Endothelial cell (in vitro differentiated cells): ENCODE measurements at regions not wholly inside any gene's neighbourhood (a gene's known extent, or its start where the extent isn't known, plus 50 kb on each side); places are given as distances from the start of the nearest gene placed in this dataset.
"Not testable (repeated sequence)": the region's sequence is repeated elsewhere in the genome, so short reads cannot be mapped to it uniquely, and the experiment has no call there.

ENCODE experiments used
- DNase-seq: peaks from one replicate; pipeline ENCODE4 v3.0.0; 2021; ENCODE audit warnings: low spot score
- H3K27ac Mint-ChIP-seq: one replicate; pipeline ENCODE4 v1.8.0; 2021; ENCODE audit warnings: mixed read lengths, inconsistent platforms; ENCODE audit not compliant: unreplicated experiment
- H3K27me3 Mint-ChIP-seq: one replicate; pipeline ENCODE4 v1.8.0; 2021; ENCODE audit warnings: mild to moderate bottlenecking, moderate library complexity, mixed read lengths, inconsistent platforms; ENCODE audit not compliant: unreplicated experiment
- H3K36me3 Mint-ChIP-seq: one replicate; pipeline ENCODE4 v1.8.0; 2021; ENCODE audit warnings: mild to moderate bottlenecking, low read depth, mixed read lengths, inconsistent platforms; ENCODE audit not compliant: unreplicated experiment
- H3K4me1 Mint-ChIP-seq: one replicate; pipeline ENCODE4 v1.8.0; 2021; ENCODE audit warnings: mild to moderate bottlenecking, mixed read lengths, inconsistent platforms; ENCODE audit not compliant: unreplicated experiment
- H3K4me3 Mint-ChIP-seq: one replicate; pipeline ENCODE4 v1.8.0; 2021; ENCODE audit warnings: mild to moderate bottlenecking, mixed read lengths, inconsistent platforms; ENCODE audit not compliant: unreplicated experiment
- H3K9me3 Mint-ChIP-seq: one replicate; pipeline ENCODE4 v1.8.0; 2021; ENCODE audit warnings: mixed read lengths, inconsistent platforms; ENCODE audit not compliant: unreplicated experiment
- TF ChIP-seq, protein P1 (sequence below): fragments of 200-600 bp; sonication (generic); IDR thresholded peaks from one replicate; pipeline ENCODE4 v1.5.0; 2021; ENCODE audit warnings: antibody characterized with exemption; ENCODE audit not compliant: unreplicated experiment

DNA sequence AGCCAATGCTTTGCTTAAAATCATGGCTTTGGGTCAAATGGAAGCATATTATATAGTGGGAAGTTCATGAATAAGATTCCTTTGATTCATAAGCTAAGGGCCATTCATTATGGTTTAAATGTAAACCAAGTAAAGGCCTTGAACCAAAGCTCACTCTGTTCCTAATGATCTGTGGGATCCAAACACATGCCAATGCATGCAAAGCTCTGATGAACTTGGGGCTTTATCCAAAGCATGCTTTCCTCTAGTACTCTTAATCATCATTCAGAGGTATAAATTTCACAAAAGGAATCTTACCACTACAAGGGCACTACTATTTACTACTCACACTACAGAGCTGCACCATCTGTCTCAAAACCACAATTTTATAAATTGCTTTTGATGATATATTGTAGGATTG lies 102.8 kb upstream of the RBMS1 start:
- DNase-seq, result no peak
- TF ChIP-seq, protein P1, sequence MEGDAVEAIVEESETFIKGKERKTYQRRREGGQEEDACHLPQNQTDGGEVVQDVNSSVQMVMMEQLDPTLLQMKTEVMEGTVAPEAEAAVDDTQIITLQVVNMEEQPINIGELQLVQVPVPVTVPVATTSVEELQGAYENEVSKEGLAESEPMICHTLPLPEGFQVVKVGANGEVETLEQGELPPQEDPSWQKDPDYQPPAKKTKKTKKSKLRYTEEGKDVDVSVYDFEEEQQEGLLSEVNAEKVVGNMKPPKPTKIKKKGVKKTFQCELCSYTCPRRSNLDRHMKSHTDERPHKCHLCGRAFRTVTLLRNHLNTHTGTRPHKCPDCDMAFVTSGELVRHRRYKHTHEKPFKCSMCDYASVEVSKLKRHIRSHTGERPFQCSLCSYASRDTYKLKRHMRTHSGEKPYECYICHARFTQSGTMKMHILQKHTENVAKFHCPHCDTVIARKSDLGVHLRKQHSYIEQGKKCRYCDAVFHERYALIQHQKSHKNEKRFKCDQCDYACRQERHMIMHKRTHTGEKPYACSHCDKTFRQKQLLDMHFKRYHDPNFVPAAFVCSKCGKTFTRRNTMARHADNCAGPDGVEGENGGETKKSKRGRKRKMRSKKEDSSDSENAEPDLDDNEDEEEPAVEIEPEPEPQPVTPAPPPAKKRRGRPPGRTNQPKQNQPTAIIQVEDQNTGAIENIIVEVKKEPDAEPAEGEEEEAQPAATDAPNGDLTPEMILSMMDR, result no peak
- Mint-ChIP-seq H3K4me3 (no peak overlapping the region), H3K9me3 (peaks cover under 1% of the 10 kb centered on the region), H3K27ac (no peak overlapping the region), H3K4me1 (no peaks in the 10 kb centered on the region), H3K36me3 (peaks cover 4% of the 10 kb centered on the region), H3K27me3 (peaks cover 3% of the 10 kb centered on the region)

DNA sequence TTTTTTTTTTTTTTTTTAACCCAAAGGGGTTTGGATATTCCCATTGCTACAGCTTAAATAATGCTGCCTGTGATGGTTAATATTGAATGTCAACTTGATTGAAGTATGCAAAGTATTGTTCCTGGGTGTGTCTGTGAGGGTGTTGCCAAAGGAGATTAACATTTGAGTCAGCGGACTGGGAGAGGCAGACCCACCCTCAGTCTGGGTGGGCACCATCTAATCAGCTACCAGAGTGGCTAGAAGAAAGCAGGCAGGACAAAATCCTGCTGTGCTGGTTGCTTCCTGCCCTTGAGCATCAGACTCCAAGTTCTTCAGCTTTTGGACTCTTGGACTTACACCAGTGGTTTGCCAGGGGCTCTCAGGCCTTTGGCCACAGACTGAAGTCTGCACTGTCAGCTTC lies 106.8 kb upstream of the RBMS1 start:
- H3K36me3 Mint-ChIP-seq, DNase-seq, H3K27ac Mint-ChIP-seq, H3K4me3 Mint-ChIP-seq, H3K27me3 Mint-ChIP-seq, H3K9me3 Mint-ChIP-seq, H3K4me1 Mint-ChIP-seq: not testable (repeated sequence)

DNA sequence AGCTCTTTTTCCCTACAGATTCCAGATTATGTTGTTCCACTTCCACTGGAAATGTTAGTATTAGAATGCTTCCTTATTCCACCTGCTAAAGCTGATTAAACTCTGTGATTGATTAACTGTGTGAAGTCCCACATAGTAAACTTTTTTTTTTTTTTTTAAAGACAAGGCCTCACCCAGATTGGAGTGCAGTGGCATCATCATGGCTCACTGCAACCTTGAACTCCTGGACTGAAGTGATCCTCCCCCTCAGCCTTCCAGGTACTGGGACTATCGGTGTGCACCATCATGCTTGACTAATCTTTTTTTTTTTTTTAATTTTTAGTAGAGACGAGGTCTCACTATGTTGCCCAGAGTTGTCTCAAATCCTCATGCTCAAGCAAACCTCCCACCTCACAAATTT lies 108.5 kb upstream of the RBMS1 start:
- Mint-ChIP-seq H3K4me1 (no peaks in the 10 kb centered on the region), H3K27me3 (no peaks in the 10 kb centered on the region), H3K9me3 (no peaks in the 10 kb centered on the region), H3K36me3 (no peaks in the 10 kb centered on the region), H3K27ac (no peak overlapping the region), H3K4me3 (no peak overlapping the region)
- no peak for DNase-seq
- TF ChIP-seq, protein P1, result no peak

DNA sequence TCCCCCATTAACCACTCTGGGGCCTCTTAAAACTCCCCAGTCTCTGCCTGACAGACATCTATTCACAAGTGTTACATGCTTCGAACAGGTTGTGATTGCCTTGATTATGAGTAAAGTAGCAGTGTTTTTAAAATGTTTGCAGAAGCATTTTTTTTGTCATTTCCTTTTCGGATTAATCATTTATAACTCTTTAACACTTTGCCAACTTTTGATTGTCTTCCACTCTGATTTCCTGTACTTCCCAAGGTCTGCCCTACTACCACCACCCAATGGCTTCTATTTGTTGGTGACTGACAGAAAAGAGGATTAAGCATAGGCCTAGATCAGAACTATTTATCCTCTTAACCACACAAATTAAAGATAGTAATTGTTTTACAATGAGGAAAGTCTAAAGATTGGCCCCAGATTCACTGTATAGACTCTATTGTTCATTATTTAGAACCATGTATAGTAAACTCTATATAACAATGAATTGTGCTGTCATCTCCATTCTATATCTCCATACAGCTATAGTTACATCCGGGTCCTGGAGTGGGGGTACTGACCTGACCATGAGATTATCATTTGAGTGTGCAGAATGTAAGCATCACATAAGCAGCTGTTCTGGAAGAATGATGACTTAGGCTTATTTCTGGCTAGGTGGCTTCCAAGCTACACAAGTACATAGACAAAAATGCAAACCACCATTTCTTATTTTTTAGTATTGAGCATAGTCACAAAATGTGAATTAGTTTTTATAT lies 110.3 kb upstream of the RBMS1 start:
- H3K27ac Mint-ChIP-seq, result no peak overlapping the region
- no peak overlapping the region for H3K4me3 Mint-ChIP-seq
- no peak for DNase-seq
- no peaks in the 10 kb centered on the region for H3K27me3 Mint-ChIP-seq
- no peaks in the 10 kb centered on the region for H3K9me3 Mint-ChIP-seq
- no peaks in the 10 kb centered on the region for H3K4me1 Mint-ChIP-seq
- TF ChIP-seq, protein P1, result no peak
- H3K36me3 Mint-ChIP-seq, result no peaks in the 10 kb centered on the region

DNA sequence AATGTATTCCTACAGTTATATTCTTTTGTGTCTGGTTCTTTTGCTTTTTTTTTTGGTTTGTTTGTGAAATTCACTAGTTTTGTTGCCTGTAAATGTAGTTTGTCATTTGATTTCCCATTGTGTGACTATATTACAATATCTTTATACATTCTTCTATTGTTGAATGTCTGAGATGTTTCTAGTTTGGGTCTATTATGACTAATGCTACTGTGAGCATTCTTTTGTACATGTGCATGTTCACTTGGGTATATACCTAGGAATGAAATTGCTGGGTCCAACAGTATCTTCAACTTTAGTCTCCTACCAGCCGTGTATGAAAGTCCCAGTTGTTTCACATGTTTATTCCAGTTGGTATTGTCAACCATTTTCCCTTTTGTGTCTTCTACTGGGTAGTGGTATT lies 112.7 kb upstream of the RBMS1 start:
- H3K36me3 Mint-ChIP-seq, result no peaks in the 10 kb centered on the region
- TF ChIP-seq, protein P1, result no peak
- H3K9me3 Mint-ChIP-seq, result no peaks in the 10 kb centered on the region
- no peaks in the 10 kb centered on the region for H3K27me3 Mint-ChIP-seq
- H3K4me3 Mint-ChIP-seq, result no peak overlapping the region
- H3K4me1 Mint-ChIP-seq, result no peaks in the 10 kb centered on the region
- no peak for DNase-seq
- H3K27ac Mint-ChIP-seq, result no peak overlapping the region
